GM23338 (cell line): ENCODE measurements at regions not wholly inside any gene's neighbourhood (a gene's known extent, or its start where the extent isn't known, plus 50 kb on each side); places are given as distances from the start of the nearest gene placed in this dataset.

Experiments used
- ATAC-seq: fragments of 200-7000 bp; cut with Tn5 transposase; 3 replicates; pipeline ENCODE4 v1.9.1; 2020
- DNase-seq: peaks from one replicate; pipeline ENCODE4 v3.0.0-alpha.2; 2015; ENCODE audit warnings: low spot score
- H2AFZ ChIP-seq: fragments of 200-600 bp; sonication (generic); 2 replicates; pipeline ENCODE4 v1.8.0; 2016; ENCODE audit warnings: antibody characterized with exemption, mild to moderate bottlenecking, moderate library complexity
- H3F3A ChIP-seq: fragments of 200-600 bp; sonication (generic); replicated peaks from 2 replicates; pipeline ENCODE4 v1.8.0; 2017; ENCODE audit warnings: antibody characterized with exemption, mixed run types, low read depth
- H3K27ac ChIP-seq: fragments of 200-600 bp; sonication (generic); 2 replicates; pipeline ENCODE4 v1.6.1; 2016; ENCODE audit warnings: low read depth
- H3K27me3 ChIP-seq: fragments of 200-600 bp; sonication (generic); 2 replicates; pipeline ENCODE4 v1.8.0; 2016; ENCODE audit warnings: mild to moderate bottlenecking, mixed run types, moderate library complexity; ENCODE audit not compliant: insufficient read depth
- H3K36me3 ChIP-seq: fragments of 200-600 bp; sonication (generic); 2 replicates; pipeline ENCODE4 v1.8.0; 2016; ENCODE audit warnings: mild to moderate bottlenecking; ENCODE audit not compliant: insufficient read depth
- H3K4me1 ChIP-seq: fragments of 200-600 bp; sonication (generic); 2 replicates; pipeline ENCODE4 v1.8.0; 2016; ENCODE audit warnings: mild to moderate bottlenecking, moderate library complexity; ENCODE audit not compliant: insufficient read depth
- H3K4me2 ChIP-seq: fragments of 200-600 bp; sonication (generic); 2 replicates; pipeline ENCODE4 v1.7.1; 2017; ENCODE audit warnings: mixed run types
- H3K4me3 ChIP-seq: fragments of 200-600 bp; sonication (generic); 2 replicates; pipeline ENCODE4 v1.6.1; 2016; ENCODE audit warnings: mixed run types
- H3K79me2 ChIP-seq: fragments of 200-600 bp; sonication (generic); replicated peaks from 2 replicates; pipeline ENCODE4 v1.8.0; 2017; ENCODE audit warnings: mild to moderate bottlenecking; ENCODE audit not compliant: insufficient read depth
- H3K9me2 ChIP-seq: fragments of 200-600 bp; sonication (generic); 2 replicates; pipeline ENCODE4 v1.8.0; 2017; ENCODE audit not compliant: insufficient read depth
- H4K20me1 ChIP-seq: fragments of 200-600 bp; sonication (generic); replicated peaks from 2 replicates; pipeline ENCODE4 v1.8.0; 2017; ENCODE audit warnings: mild to moderate bottlenecking; ENCODE audit not compliant: insufficient read depth
- H3K27ac Mint-ChIP-seq: 2 replicates; pipeline ENCODE4 v1.8.0; 2020; ENCODE audit warnings: inconsistent platforms, mild to moderate bottlenecking, moderate library complexity, mixed read lengths
- H3K27me3 Mint-ChIP-seq: 3 replicates; pipeline ENCODE4 v1.8.0; 2022; ENCODE audit warnings: low read depth, mild to moderate bottlenecking, moderate library complexity, mixed read lengths, inconsistent platforms; ENCODE audit not compliant: insufficient read depth, poor library complexity
- H3K36me3 Mint-ChIP-seq: 3 replicates; pipeline ENCODE4 v1.8.0; 2021; ENCODE audit warnings: low read depth, mild to moderate bottlenecking, inconsistent platforms, moderate library complexity, mixed read lengths
- H3K4me1 Mint-ChIP-seq: 3 replicates; pipeline ENCODE4 v1.8.0; 2020; ENCODE audit warnings: mild to moderate bottlenecking, inconsistent platforms, mixed read lengths
- H3K4me3 Mint-ChIP-seq: 3 replicates; pipeline ENCODE4 v1.8.0; 2021; ENCODE audit warnings: moderate library complexity, mild to moderate bottlenecking, inconsistent platforms, mixed read lengths
- H3K9me3 Mint-ChIP-seq: 3 replicates; pipeline ENCODE4 v1.8.0; 2020; ENCODE audit warnings: moderate library complexity, mild to moderate bottlenecking, inconsistent platforms, mixed read lengths
- CREB1 ChIP-seq: fragments of 250-450 bp; sonication (Bioruptor Pico); IDR thresholded peaks from 2 replicates; pipeline ENCODE4 v1.5.0; 2020; ENCODE audit warnings: low read depth, mild to moderate bottlenecking, moderate library complexity
- ETS1 ChIP-seq: IDR thresholded peaks from 2 replicates; pipeline ENCODE4 v1.6.1; 2016; ENCODE audit warnings: antibody characterized with exemption
- EZH2phosphoT487 ChIP-seq: fragments of 200-600 bp; sonication (generic); IDR thresholded peaks from one replicate; pipeline ENCODE4 v1.8.1; 2018; ENCODE audit warnings: antibody characterized with exemption; ENCODE audit not compliant: unreplicated experiment
- JUNB ChIP-seq: IDR thresholded peaks from one replicate; pipeline ENCODE4 v1.6.1; 2016; ENCODE audit warnings: antibody characterized with exemption; ENCODE audit not compliant: unreplicated experiment
- NANOG ChIP-seq: IDR thresholded peaks from 2 replicates; pipeline ENCODE4 v1.6.1; 2016; ENCODE audit warnings: antibody characterized with exemption, borderline replicate concordance
- ZNF331 ChIP-seq: fragments of 250-450 bp; sonication (Bioruptor Pico); IDR thresholded peaks from 2 replicates; pipeline ENCODE4 v1.5.0; 2020; ENCODE audit warnings: low read depth, mild to moderate bottlenecking, moderate library complexity
- TF ChIP-seq, protein P1 (sequence below): IDR thresholded peaks from one replicate; pipeline ENCODE4 v1.6.1; 2018; ENCODE audit warnings: antibody characterized with exemption; ENCODE audit not compliant: unreplicated experiment

GRCh38 chr18:1056404-1056803 is 151.7 kb downstream of the ADCYAP1 start:
- Histone ChIP-seq H3K36me3 (peaks cover 5% of the 10 kb centered on the region; the same call in 1 of the 2 replicates), H3K27ac (no peak overlapping the region), H2AFZ (no peak overlapping the region), H3K4me1 (no peaks in the 10 kb centered on the region), H3K9me2 (no peaks in the 10 kb centered on the region), H3K4me3 (no peak overlapping the region), H4K20me1 (no peaks in the 10 kb centered on the region), H3K27me3 (no peaks in the 10 kb centered on the region), H3K4me2 (no peak overlapping the region), H3K79me2 (0 out of 2 replicates have a peak, but pooled peaks cover 7% of the 10 kb centered on the region), H3F3A (no peaks in the 10 kb centered on the region)
- peaks cover 10% of the 10 kb centered on the region; the same call in 2 of the 3 replicates for H3K9me3 Mint-ChIP-seq
- no peak overlapping the region for H3K4me3 Mint-ChIP-seq
- H3K27me3 Mint-ChIP-seq: no peaks in the 10 kb centered on the region
- ATAC-seq (no peak), DNase-seq (no peak)
- no peak overlapping the region for H3K27ac Mint-ChIP-seq
- H3K36me3 Mint-ChIP-seq: no peaks in the 10 kb centered on the region; the same call in 2 of the 3 replicates
- H3K4me1 Mint-ChIP-seq: no peaks in the 10 kb centered on the region
- no peak for TF ChIP-seq ETS1
- TF ChIP-seq JUNB: no peak
- TF ChIP-seq, protein P1, sequence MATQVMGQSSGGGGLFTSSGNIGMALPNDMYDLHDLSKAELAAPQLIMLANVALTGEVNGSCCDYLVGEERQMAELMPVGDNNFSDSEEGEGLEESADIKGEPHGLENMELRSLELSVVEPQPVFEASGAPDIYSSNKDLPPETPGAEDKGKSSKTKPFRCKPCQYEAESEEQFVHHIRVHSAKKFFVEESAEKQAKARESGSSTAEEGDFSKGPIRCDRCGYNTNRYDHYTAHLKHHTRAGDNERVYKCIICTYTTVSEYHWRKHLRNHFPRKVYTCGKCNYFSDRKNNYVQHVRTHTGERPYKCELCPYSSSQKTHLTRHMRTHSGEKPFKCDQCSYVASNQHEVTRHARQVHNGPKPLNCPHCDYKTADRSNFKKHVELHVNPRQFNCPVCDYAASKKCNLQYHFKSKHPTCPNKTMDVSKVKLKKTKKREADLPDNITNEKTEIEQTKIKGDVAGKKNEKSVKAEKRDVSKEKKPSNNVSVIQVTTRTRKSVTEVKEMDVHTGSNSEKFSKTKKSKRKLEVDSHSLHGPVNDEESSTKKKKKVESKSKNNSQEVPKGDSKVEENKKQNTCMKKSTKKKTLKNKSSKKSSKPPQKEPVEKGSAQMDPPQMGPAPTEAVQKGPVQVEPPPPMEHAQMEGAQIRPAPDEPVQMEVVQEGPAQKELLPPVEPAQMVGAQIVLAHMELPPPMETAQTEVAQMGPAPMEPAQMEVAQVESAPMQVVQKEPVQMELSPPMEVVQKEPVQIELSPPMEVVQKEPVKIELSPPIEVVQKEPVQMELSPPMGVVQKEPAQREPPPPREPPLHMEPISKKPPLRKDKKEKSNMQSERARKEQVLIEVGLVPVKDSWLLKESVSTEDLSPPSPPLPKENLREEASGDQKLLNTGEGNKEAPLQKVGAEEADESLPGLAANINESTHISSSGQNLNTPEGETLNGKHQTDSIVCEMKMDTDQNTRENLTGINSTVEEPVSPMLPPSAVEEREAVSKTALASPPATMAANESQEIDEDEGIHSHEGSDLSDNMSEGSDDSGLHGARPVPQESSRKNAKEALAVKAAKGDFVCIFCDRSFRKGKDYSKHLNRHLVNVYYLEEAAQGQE: no peak
- no peak for TF ChIP-seq NANOG
- no peak for TF ChIP-seq CREB1 (CRISPR knock-in tag)
- no peak for TF ChIP-seq EZH2phosphoT487

DNA sequence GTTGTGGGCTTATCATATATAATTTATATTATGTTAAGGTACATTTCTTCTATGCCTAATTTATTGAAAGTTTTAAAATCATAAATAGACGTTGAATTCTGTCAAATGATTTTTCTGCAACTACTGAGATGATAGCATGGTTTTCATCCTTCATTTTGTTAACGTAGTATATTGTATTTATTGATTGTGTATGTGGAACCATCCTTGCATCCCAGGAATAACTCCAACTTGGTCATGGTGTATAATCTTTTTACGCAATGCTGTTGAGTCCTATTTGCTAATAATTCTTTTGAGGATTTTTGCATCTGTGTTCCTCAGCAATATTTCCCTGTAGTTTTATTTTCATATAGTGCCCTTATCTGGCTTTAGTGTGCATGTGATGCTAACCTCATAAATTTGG is 152.7 kb downstream of the ADCYAP1 start:
- H3K9me2 ChIP-seq: no peaks in the 10 kb centered on the region
- H3K4me3 ChIP-seq: no peak overlapping the region
- H2AFZ ChIP-seq: no peak overlapping the region
- no peaks in the 10 kb centered on the region; the same call in 2 of the 3 replicates for H3K36me3 Mint-ChIP-seq
- 0 out of 2 replicates have a peak, but pooled peaks cover 7% of the 10 kb centered on the region for H3K79me2 ChIP-seq
- no peaks in the 10 kb centered on the region for H3F3A ChIP-seq
- no peak for DNase-seq
- no peaks in the 10 kb centered on the region for H3K4me1 ChIP-seq
- H4K20me1 ChIP-seq: no peaks in the 10 kb centered on the region
- peaks cover 5% of the 10 kb centered on the region; the same call in 1 of the 2 replicates for H3K36me3 ChIP-seq
- H3K27me3 Mint-ChIP-seq: no peaks in the 10 kb centered on the region
- H3K4me2 ChIP-seq: no peak overlapping the region
- H3K27ac Mint-ChIP-seq: no peak overlapping the region
- H3K27me3 ChIP-seq: no peaks in the 10 kb centered on the region
- no peak for TF ChIP-seq ZNF331
- peaks cover 10% of the 10 kb centered on the region; the same call in 2 of the 3 replicates for H3K9me3 Mint-ChIP-seq
- H3K4me3 Mint-ChIP-seq: no peak overlapping the region
- H3K27ac ChIP-seq: no peak overlapping the region
- H3K4me1 Mint-ChIP-seq: no peaks in the 10 kb centered on the region
- no peak for ATAC-seq
